ENCODE measurements at regions not wholly inside any gene's neighbourhood (a gene's known extent, or its start where the extent isn't known, plus 50 kb on each side); places are given as distances from the start of the nearest gene placed in this dataset.

DNA sequence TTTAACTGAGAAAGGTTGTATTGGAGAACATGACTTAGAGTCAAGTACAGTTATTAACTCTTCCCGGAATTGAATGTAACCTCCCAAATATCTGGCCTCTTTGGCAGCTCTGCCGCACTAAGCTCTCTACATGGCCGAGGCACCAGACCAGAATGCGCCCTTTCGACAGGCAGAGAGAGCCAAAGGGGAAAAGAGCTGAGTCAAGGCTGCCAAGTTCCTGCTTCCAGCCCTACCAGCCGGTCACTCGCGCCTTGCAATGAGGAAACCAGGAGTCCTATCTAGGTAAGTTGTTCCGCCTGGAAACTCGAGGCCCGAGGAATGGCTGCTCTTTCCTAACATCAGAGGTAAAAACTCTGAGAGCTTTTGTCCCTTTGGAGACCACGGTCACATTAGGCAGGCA is 172.2 kb downstream of the BRMS1L start:
- POLR2A ChIA-PET (ENCODE audit: unreplicated experiment), result no interaction called here
- CTCF ChIA-PET, result no interaction called here
- intact Hi-C loops (cut with micrococcal nuclease), result no loop called here

DNA sequence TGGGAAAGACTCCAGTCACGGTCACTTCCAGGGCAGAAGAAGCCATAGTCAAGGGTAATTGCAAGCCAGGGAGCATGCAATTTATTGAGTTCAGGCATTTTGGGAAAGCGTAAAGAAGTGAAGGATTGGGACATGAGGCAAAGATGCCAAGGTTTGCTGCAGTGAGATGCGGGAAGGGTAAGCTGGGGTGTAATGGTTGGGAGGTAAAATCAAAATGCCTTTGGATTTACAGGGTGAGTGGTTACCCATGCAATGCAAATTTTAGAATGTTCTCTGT is 167.5 kb downstream of the BRMS1L start:
- intact Hi-C loops (cut with micrococcal nuclease), result no loop called here
- no TSS peak for BruUV-seq (replicated peaks)

More for the DNA sequence above, 172.2 kb downstream of the BRMS1L start:
- Histone ChIP-seq H3K4me2 (ENCODE audit: low read length) (no peak overlapping the region), H3K4me3 (ENCODE audit: low read length) (no peak overlapping the region), H3K4me1 (ENCODE audit: insufficient read depth, low read length) (no peaks in the 10 kb centered on the region), H3K9ac (ENCODE audit: low read length) (no peak overlapping the region), H3K27me3 (ENCODE audit: low read length) (peaks cover 82% of the 10 kb centered on the region), H2AFZ (ENCODE audit: low read length) (no peak overlapping the region), H3K79me2 (ENCODE audit: low read length) (no peaks in the 10 kb centered on the region), H3K27ac (ENCODE audit: low read length) (no peak overlapping the region), H3K9me2 (replicated peaks; ENCODE audit: low read length) (no peaks in the 10 kb centered on the region), H4K20me1 (ENCODE audit: low read length) (no peaks in the 10 kb centered on the region), H3F3A (ENCODE audit: low read length, unreplicated experiment) (no peaks in the 10 kb centered on the region), H3K36me3 (ENCODE audit: low read depth, low read length) (no peaks in the 10 kb centered on the region), H3K9me3 (ENCODE audit: low read length) (no peaks in the 10 kb centered on the region)
- no peak for DNase-seq
- TF ChIP-seq EZH2phosphoT487 (IDR thresholded peaks at IDR 0.05; ENCODE audit: borderline replicate concordance, low read length) (no peak), EZH2 (IDR thresholded peaks at IDR 0.05; ENCODE audit: low read length, unreplicated experiment) (no peak)
- TF ChIP-seq, protein P1, sequence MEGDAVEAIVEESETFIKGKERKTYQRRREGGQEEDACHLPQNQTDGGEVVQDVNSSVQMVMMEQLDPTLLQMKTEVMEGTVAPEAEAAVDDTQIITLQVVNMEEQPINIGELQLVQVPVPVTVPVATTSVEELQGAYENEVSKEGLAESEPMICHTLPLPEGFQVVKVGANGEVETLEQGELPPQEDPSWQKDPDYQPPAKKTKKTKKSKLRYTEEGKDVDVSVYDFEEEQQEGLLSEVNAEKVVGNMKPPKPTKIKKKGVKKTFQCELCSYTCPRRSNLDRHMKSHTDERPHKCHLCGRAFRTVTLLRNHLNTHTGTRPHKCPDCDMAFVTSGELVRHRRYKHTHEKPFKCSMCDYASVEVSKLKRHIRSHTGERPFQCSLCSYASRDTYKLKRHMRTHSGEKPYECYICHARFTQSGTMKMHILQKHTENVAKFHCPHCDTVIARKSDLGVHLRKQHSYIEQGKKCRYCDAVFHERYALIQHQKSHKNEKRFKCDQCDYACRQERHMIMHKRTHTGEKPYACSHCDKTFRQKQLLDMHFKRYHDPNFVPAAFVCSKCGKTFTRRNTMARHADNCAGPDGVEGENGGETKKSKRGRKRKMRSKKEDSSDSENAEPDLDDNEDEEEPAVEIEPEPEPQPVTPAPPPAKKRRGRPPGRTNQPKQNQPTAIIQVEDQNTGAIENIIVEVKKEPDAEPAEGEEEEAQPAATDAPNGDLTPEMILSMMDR (conservative IDR thresholded peaks at IDR 0.05; ENCODE audit: low read depth, low read length), result no peak
- no peak for ATAC-seq
- no TSS peak for BruUV-seq (replicated peaks)

DNA sequence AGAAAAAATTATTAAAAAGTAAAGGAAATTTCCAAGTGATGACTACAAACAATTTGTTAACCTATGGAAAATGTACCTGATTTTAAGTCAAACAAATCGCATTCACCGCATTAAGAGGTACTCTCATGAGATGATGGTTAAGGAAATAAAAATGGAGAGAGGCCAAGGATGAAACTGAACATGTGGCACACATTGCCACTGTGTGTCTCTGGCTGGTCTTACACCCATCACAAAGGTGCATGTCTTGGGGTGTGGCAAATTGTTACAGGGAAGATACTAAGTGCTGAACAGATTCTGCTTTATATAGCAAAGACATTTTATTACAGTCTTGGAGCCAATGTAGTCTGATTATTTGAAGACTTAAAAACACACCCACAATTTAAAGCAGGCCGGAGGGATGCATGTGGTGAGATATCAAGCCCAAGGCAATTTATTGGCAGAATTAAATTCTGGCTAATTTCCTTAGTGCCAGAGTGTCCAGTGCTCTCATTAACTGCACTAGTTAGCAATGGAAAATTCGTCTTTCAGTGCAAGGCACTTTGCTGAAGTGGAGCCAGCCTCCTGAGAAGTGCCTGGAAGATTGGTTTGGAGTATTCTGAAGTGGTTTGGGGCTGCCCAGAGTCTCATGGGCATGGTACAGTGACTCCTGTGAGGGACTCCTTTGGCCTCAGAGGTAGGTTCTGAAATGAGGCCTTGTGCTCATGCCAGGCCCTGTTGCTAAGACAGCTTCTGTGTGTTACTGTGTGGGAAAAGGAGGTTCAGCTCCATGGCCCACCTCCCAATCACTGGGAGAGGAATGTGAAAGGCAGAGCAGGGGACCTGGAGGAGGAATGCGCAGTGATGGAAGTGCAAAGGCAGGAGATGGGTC is 166.9 kb downstream of the BRMS1L start:
- Histone ChIP-seq H3K27ac (ENCODE audit: low read length) (no peak overlapping the region), H3K9me3 (ENCODE audit: low read length) (no peaks in the 10 kb centered on the region), H3K27me3 (ENCODE audit: low read length) (peaks cover 37% of the 10 kb centered on the region), H3F3A (ENCODE audit: low read length, unreplicated experiment) (no peaks in the 10 kb centered on the region), H3K9me2 (replicated peaks; ENCODE audit: low read length) (no peaks in the 10 kb centered on the region), H3K4me1 (ENCODE audit: insufficient read depth, low read length) (peaks cover 13% of the 10 kb centered on the region), H3K4me2 (ENCODE audit: low read length) (no peak overlapping the region), H3K4me3 (ENCODE audit: low read length) (no peak overlapping the region), H3K36me3 (ENCODE audit: low read depth, low read length) (no peaks in the 10 kb centered on the region), H4K20me1 (ENCODE audit: low read length) (no peaks in the 10 kb centered on the region), H3K9ac (ENCODE audit: low read length) (no peak overlapping the region), H2AFZ (ENCODE audit: low read length) (no peak overlapping the region), H3K79me2 (ENCODE audit: low read length) (no peaks in the 10 kb centered on the region)
- TF ChIP-seq, protein P1 (conservative IDR thresholded peaks at IDR 0.05; ENCODE audit: low read depth, low read length), result no peak
- no peak for TF ChIP-seq EZH2phosphoT487 (IDR thresholded peaks at IDR 0.05; ENCODE audit: borderline replicate concordance, low read length)
- no peak for TF ChIP-seq EZH2 (IDR thresholded peaks at IDR 0.05; ENCODE audit: low read length, unreplicated experiment)
- CTCF ChIA-PET, result no interaction called here
- POLR2A ChIA-PET (ENCODE audit: unreplicated experiment), result no interaction called here
- no peak for DNase-seq
- no peak for ATAC-seq
- no TSS peak for BruUV-seq (replicated peaks)
- intact Hi-C loops (cut with micrococcal nuclease), result no loop called here

More for the DNA sequence above, 167.5 kb downstream of the BRMS1L start:
- Histone ChIP-seq H3K27ac (ENCODE audit: low read length) (no peak overlapping the region), H3K79me2 (ENCODE audit: low read length) (no peaks in the 10 kb centered on the region), H3F3A (ENCODE audit: low read length, unreplicated experiment) (no peaks in the 10 kb centered on the region), H3K4me2 (ENCODE audit: low read length) (no peak overlapping the region), H3K9me3 (ENCODE audit: low read length) (no peaks in the 10 kb centered on the region), H3K36me3 (ENCODE audit: low read depth, low read length) (no peaks in the 10 kb centered on the region), H4K20me1 (ENCODE audit: low read length) (no peaks in the 10 kb centered on the region), H3K9ac (ENCODE audit: low read length) (no peak overlapping the region), H3K9me2 (replicated peaks; ENCODE audit: low read length) (no peaks in the 10 kb centered on the region), H3K27me3 (ENCODE audit: low read length) (peaks cover 43% of the 10 kb centered on the region), H3K4me3 (ENCODE audit: low read length) (no peak overlapping the region), H3K4me1 (ENCODE audit: insufficient read depth, low read length) (peaks cover 13% of the 10 kb centered on the region), H2AFZ (ENCODE audit: low read length) (no peak overlapping the region)
- POLR2A ChIA-PET (ENCODE audit: unreplicated experiment), result no interaction called here
- no peak for DNase-seq
- CTCF ChIA-PET, result no interaction called here
- TF ChIP-seq, protein P1 (conservative IDR thresholded peaks at IDR 0.05; ENCODE audit: low read depth, low read length), result no peak
- TF ChIP-seq EZH2phosphoT487 (IDR thresholded peaks at IDR 0.05; ENCODE audit: borderline replicate concordance, low read length) (no peak), EZH2 (IDR thresholded peaks at IDR 0.05; ENCODE audit: low read length, unreplicated experiment) (no peak)
- ATAC-seq, result no peak
